ENCODE measurements at regions not wholly inside any gene's neighbourhood (a gene's known extent, or its start where the extent isn't known, plus 50 kb on each side); places are given as distances from the start of the nearest gene placed in this dataset.

DNA sequence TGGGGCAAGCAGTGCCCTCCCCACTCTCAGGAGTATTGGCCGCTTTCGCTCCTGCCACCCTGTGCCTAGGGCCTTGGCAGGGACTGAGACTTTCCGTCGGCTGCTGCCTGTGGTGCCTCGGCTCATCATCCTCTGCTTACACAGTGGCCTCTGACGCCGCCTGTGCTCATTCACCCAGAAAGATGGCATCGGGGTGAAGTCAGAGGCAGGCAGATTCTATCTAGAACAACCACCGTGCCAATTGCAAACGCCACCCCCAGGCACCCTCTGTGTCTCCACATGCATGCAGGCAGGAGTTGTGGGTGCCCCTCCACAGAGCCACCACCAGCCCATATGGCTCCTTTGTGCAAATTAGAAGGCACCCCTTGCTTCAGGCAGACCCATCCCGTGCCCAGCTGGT, 154.2 kb upstream of the GSE1 start:
- TF ChIP-seq, protein P1, sequence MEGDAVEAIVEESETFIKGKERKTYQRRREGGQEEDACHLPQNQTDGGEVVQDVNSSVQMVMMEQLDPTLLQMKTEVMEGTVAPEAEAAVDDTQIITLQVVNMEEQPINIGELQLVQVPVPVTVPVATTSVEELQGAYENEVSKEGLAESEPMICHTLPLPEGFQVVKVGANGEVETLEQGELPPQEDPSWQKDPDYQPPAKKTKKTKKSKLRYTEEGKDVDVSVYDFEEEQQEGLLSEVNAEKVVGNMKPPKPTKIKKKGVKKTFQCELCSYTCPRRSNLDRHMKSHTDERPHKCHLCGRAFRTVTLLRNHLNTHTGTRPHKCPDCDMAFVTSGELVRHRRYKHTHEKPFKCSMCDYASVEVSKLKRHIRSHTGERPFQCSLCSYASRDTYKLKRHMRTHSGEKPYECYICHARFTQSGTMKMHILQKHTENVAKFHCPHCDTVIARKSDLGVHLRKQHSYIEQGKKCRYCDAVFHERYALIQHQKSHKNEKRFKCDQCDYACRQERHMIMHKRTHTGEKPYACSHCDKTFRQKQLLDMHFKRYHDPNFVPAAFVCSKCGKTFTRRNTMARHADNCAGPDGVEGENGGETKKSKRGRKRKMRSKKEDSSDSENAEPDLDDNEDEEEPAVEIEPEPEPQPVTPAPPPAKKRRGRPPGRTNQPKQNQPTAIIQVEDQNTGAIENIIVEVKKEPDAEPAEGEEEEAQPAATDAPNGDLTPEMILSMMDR (IDR thresholded peaks at IDR 0.05; ENCODE audit: low read depth, low read length, poor library complexity, severe bottlenecking) = no peak
- Histone ChIP-seq H4K20me1 (ENCODE audit: control insufficient read depth, insufficient read depth, low read depth, low read length) (no peaks in the 10 kb centered on the region), H3K27me3 (ENCODE audit: control insufficient read depth, low read length) (peaks cover 31% of the 10 kb centered on the region), H3F3A (ENCODE audit: control insufficient read depth, insufficient read depth) (no peaks in the 10 kb centered on the region), H3K4me2 (ENCODE audit: low read length) (no peak overlapping the region), H3K36me3 (ENCODE audit: control insufficient read depth, low read length) (no peaks in the 10 kb centered on the region), H3K79me2 (ENCODE audit: control insufficient read depth, low read length) (no peaks in the 10 kb centered on the region), H3K4me3 (ENCODE audit: low read length) (no peak overlapping the region), H3K4me1 (ENCODE audit: control insufficient read depth, low read length) (no peaks in the 10 kb centered on the region), H3K9me3 (ENCODE audit: control insufficient read depth, insufficient read depth, low read length) (no peaks in the 10 kb centered on the region), H3K27ac (ENCODE audit: low read depth, low read length) (no peak overlapping the region), H3K9me2 (replicated peaks; ENCODE audit: control insufficient read depth, low read length) (no peaks in the 10 kb centered on the region)

- Histone ChIP-seq H4K20me1 (ENCODE audit: control insufficient read depth, insufficient read depth, low read depth, low read length) (no peaks in the 10 kb centered on the region), H3K9me3 (ENCODE audit: control insufficient read depth, insufficient read depth, low read length) (no peaks in the 10 kb centered on the region), H3K4me1 (ENCODE audit: control insufficient read depth, low read length) (no peaks in the 10 kb centered on the region), H3K27me3 (ENCODE audit: control insufficient read depth, low read length) (peaks cover 31% of the 10 kb centered on the region), H3K4me2 (ENCODE audit: low read length) (no peak overlapping the region), H3K36me3 (ENCODE audit: control insufficient read depth, low read length) (no peaks in the 10 kb centered on the region), H3F3A (ENCODE audit: control insufficient read depth, insufficient read depth) (no peaks in the 10 kb centered on the region), H3K9me2 (replicated peaks; ENCODE audit: control insufficient read depth, low read length) (no peaks in the 10 kb centered on the region), H3K4me3 (ENCODE audit: low read length) (no peak overlapping the region), H3K79me2 (ENCODE audit: control insufficient read depth, low read length) (no peaks in the 10 kb centered on the region), H3K27ac (ENCODE audit: low read depth, low read length) (no peak overlapping the region)
- TF ChIP-seq, protein P1 (IDR thresholded peaks at IDR 0.05; ENCODE audit: low read depth, low read length, poor library complexity, severe bottlenecking) = no peak
- no peak for TF ChIP-seq EZH2phosphoT487 (IDR thresholded peaks at IDR 0.05; ENCODE audit: borderline replicate concordance, low read length)
Observed at GRCh38 chr16:85459529-85460251, 153.4 kb upstream of the GSE1 start.

GRCh38 chr16:85460252-85461021, 152.7 kb upstream of the GSE1 start:
- Histone ChIP-seq H3K27me3 (ENCODE audit: control insufficient read depth, low read length) (peaks cover 31% of the 10 kb centered on the region), H3K4me1 (ENCODE audit: control insufficient read depth, low read length) (no peaks in the 10 kb centered on the region), H3K9me3 (ENCODE audit: control insufficient read depth, insufficient read depth, low read length) (no peaks in the 10 kb centered on the region), H4K20me1 (ENCODE audit: control insufficient read depth, insufficient read depth, low read depth, low read length) (no peaks in the 10 kb centered on the region), H3K4me3 (ENCODE audit: low read length) (no peak overlapping the region), H3K79me2 (ENCODE audit: control insufficient read depth, low read length) (no peaks in the 10 kb centered on the region), H3K36me3 (ENCODE audit: control insufficient read depth, low read length) (no peaks in the 10 kb centered on the region), H3K4me2 (ENCODE audit: low read length) (no peak overlapping the region), H3K27ac (ENCODE audit: low read depth, low read length) (no peak overlapping the region), H3K9me2 (replicated peaks; ENCODE audit: control insufficient read depth, low read length) (no peaks in the 10 kb centered on the region), H3F3A (ENCODE audit: control insufficient read depth, insufficient read depth) (no peaks in the 10 kb centered on the region)
- TF ChIP-seq EZH2phosphoT487 (IDR thresholded peaks at IDR 0.05; ENCODE audit: borderline replicate concordance, low read length) = no peak
- TF ChIP-seq, protein P1 (IDR thresholded peaks at IDR 0.05; ENCODE audit: low read depth, low read length, poor library complexity, severe bottlenecking) = no peak
